Neural cell (in vitro differentiated cells): ENCODE measurements at regions not wholly inside any gene's neighbourhood (a gene's known extent, or its start where the extent isn't known, plus 50 kb on each side); places are given as distances from the start of the nearest gene placed in this dataset.

ENCODE experiments used
- EP300 ChIP-seq: fragments of 450-650 bp; conservative IDR thresholded peaks from 2 replicates; pipeline ENCODE4 v1.6.1; 2014; ENCODE audit warnings: antibody characterized with exemption, mild to moderate bottlenecking, moderate library complexity; ENCODE audit not compliant: poor library complexity, severe bottlenecking
- EZH2 ChIP-seq: fragments of 200-600, 300-800 bp; shearing (Covaris generic), sonication (generic); IDR thresholded peaks from 2 replicates; pipeline ENCODE4 v1.6.1; 2014; ENCODE audit warnings: antibody characterized with exemption, low read length, borderline replicate concordance, mild to moderate bottlenecking; ENCODE audit not compliant: insufficient read depth, poor library complexity, severe bottlenecking
- POLR2AphosphoS5 ChIP-seq: IDR thresholded peaks from 2 replicates; pipeline ENCODE4 v1.6.1; 2012
- REST ChIP-seq: IDR thresholded peaks from 2 replicates; pipeline ENCODE4 v1.6.1; 2012; ENCODE audit warnings: borderline replicate concordance
- TAF1 ChIP-seq: IDR thresholded peaks from 2 replicates; pipeline ENCODE4 v1.6.1; 2012; ENCODE audit warnings: low read depth
- TF ChIP-seq, protein P1 (sequence below): fragments of 450-650 bp; IDR thresholded peaks from 2 replicates; pipeline ENCODE4 v1.5.1; 2014; ENCODE audit warnings: antibody characterized with exemption, mild to moderate bottlenecking, moderate library complexity; ENCODE audit not compliant: poor library complexity, severe bottlenecking

DNA sequence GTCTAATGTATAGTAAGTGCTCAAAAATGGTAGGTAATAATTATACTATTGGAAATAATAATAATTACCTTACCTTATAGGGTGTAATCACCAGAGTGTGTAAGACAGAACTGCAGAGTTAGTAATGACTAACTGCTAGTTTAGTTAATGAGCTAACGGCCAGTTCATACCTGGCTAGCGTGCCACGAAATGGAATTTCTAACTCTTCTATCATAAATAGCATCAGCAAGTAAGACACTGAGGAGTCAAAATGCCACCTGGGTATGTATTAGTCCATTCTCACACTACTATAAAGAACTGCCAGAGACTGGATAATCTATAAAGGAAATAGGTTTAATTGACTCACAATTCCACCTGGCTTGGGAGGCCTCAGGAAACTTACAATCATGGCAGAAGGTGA lies 63.4 kb upstream of the CEP85L start:
- TF ChIP-seq, protein P1, sequence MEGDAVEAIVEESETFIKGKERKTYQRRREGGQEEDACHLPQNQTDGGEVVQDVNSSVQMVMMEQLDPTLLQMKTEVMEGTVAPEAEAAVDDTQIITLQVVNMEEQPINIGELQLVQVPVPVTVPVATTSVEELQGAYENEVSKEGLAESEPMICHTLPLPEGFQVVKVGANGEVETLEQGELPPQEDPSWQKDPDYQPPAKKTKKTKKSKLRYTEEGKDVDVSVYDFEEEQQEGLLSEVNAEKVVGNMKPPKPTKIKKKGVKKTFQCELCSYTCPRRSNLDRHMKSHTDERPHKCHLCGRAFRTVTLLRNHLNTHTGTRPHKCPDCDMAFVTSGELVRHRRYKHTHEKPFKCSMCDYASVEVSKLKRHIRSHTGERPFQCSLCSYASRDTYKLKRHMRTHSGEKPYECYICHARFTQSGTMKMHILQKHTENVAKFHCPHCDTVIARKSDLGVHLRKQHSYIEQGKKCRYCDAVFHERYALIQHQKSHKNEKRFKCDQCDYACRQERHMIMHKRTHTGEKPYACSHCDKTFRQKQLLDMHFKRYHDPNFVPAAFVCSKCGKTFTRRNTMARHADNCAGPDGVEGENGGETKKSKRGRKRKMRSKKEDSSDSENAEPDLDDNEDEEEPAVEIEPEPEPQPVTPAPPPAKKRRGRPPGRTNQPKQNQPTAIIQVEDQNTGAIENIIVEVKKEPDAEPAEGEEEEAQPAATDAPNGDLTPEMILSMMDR, result no peak
- TF ChIP-seq EP300 (no peak), POLR2AphosphoS5 (no peak), EZH2 (no peak), TAF1 (no peak), REST (no peak)
